Fibroblast of skin of abdomen (primary cell): ENCODE measurements at regions not wholly inside any gene's neighbourhood (a gene's known extent, or its start where the extent isn't known, plus 50 kb on each side); places are given as distances from the start of the nearest gene placed in this dataset.

Experiments used
- DNase-seq: peaks from one replicate; pipeline ENCODE4 v3.0.0-alpha.2; 2013

- DNase-seq = no peak
Measured at GRCh38 chr9:74255489-74255984, 241.6 kb upstream of the RORB start.

DNA sequence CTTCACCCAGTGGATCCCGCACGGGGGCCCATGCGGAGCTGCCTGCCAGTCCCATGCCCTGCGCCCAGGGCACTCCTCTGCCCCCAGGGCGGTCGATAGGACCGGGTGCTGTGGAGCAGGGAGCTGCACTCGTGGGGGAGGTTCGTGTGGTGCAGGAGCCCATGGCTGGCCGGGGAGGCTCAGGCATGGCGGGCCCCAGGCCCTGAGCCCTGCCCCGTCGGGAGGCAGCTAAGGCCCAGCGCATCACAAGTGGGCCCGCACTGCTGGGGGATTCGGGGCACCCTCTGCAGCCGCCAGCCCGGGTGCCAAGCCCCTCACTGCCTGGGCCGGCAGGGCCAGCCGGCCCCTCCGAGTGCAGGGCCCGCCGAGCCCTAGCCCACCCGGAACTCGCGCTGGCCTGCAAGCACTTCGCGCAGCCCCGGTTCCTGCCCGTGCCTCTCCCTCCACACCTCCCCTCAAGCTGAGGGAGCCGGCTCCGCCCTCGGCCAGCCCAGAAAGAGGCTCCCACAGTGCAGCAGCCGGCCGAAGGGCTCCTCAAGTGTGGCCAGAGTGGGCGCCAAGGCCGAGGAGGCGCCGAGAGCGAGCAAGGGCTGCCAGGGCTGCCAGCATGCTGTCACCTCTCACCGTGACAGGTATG is 221.1 kb upstream of the RORB start:
- no peak for DNase-seq

GRCh38 chr9:74277532-74277931 is 219.6 kb upstream of the RORB start:
- DNase-seq = no peak

GRCh38 chr9:74281674-74282073 is 215.5 kb upstream of the RORB start:
- DNase-seq = no peak

- DNase-seq = no peak
Measured at GRCh38 chr9:74282526-74283253, 214.4 kb upstream of the RORB start.

- no peak for DNase-seq
Measured at GRCh38 chr9:74284581-74285450, 212.3 kb upstream of the RORB start.

DNA sequence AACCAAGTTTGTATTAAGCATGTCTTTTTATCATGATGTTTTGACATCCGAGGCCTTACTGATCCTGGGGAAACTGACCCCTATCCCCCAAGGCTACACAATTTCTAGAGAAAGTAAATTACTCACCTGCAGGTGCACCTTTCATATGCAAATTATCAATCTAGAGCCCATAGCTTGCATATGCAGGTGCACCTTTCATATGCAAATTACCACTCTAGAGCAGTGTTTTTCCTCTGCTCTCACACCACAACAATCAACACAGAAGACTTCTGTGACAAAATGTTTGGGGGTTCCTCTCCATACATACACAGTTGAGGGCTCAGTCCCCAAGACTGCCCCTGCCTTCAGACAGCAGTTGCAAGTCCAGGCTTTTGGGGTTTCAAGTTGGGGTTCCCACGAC is 203.7 kb upstream of the RORB start:
- DNase-seq = no peak

- no peak for DNase-seq
Measured at GRCh38 chr9:74303945-74304344, 193.2 kb upstream of the RORB start.

DNA sequence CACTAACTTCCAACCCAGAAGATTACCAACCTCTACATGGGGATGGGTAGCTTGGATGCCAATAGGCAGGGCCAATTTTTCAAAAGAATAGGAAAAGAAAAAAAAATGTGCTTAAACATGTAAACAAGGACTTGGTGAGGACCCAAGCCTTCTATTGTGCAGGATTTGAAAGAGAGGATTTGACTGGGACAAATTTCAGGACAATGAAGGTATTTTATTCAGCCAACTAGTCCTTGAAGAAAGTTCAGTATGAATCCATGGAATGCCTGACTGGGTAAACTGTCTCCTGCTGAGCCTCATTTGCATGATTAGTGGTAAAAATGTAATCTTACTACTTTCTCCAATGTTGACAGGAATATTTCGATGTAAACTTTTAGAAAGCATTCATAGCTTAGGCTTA is 192.5 kb upstream of the RORB start:
- DNase-seq = no peak

DNA sequence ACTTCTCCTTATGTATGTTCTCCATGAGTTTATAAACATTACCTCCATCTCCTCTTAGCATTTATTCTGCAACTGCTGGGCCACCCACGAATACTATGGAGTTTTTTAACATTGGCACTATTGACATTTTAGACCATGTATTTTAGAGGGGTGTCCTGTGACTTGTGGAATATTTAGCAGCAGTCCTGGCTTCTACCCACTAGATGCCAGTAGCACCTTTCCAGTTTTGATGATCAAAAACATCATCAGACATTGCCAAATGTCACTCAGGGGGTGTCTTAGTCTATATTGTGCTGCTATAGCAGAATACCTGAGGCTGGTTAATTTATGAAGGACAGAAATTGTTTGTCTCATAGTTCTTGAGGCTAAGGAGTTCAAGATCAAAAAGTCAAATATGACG is 187.5 kb upstream of the RORB start:
- no peak for DNase-seq

DNA sequence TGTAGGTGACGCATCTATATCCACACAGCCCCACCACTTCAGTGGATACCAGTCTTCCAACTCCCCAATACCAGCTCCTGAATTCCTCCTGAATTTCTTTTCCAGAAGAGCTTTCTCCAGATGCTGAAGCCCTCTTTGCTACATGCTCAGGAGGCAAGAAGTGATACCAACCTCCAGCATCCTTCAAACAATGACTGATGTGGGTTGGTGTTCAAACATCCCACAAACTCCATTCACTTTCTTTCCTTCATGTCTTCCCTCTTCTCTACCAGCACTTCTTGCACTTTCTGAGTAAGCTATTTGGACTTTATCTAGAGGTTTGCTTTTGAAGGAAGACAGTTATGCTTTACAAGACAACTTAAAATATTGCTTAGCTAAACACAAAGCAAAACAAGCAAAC is 179.9 kb upstream of the RORB start:
- DNase-seq = no peak

GRCh38 chr9:74321396-74321795 is 175.7 kb upstream of the RORB start:
- DNase-seq = no peak

DNA sequence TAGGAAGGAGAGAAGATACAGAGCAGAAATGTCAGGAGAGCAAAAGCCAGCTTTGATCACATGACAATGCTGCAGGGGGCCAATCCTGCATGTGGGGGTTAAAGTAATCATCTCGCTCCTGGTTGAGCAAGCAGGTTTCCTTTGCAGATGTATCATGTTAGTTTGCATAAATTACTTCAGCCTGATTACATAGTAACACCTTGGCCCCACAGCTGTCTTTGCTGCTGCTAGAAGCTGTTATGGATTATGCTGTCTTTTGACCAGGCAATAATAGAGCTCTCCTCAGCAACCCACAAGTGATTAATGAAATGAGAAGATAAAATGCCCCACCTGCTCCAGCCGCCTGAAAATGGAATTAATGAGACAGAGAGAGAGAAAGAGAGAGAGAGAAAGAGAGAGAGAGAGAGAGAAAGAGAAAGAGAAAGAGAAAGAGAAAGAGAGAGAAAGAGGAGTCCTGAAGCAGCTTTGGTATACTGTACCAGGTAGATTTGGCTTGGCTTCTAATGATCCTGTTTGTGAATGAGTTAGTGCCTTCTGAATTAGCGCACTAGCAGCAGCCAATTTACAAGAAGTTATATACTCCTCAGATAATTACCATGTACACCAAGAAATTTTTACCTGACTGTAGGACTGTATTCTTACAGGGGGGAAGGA is 174.3 kb upstream of the RORB start:
- no peak for DNase-seq

DNA sequence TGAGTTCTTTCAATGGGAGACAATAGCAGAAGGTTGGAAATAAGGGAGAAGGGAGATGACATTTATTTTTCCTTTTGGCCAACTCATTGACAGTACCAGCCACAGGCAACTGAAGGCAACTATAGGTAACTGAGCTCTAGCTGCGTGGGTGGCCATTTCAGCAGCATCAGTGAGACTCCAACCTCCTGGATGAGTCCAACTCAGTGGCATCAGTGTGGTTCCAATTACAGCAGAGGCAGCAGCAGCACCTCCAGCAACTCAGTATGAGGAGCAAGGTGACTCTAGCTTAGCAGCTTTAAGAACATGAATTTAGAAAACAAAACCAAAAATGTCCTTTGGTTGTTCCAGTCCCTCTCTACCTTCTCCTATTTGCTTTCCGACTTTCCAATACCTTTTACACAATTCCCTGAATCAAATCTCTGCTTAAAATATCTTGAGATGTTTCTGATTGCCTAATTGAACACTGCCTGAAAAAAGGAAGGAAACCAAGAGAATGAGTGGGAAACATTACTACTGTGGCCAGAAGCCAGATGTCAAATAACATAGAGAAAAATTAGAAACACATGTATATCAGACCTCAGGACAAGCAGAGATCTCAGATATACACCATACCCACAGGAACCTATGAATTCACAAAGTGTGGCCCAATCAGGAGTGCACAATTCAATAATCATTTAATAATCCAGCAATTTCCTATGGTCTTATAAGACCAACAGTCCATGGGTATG is 166.5 kb upstream of the RORB start:
- DNase-seq = no peak

GRCh38 chr9:74331607-74332006 is 165.5 kb upstream of the RORB start:
- DNase-seq = no peak

DNA sequence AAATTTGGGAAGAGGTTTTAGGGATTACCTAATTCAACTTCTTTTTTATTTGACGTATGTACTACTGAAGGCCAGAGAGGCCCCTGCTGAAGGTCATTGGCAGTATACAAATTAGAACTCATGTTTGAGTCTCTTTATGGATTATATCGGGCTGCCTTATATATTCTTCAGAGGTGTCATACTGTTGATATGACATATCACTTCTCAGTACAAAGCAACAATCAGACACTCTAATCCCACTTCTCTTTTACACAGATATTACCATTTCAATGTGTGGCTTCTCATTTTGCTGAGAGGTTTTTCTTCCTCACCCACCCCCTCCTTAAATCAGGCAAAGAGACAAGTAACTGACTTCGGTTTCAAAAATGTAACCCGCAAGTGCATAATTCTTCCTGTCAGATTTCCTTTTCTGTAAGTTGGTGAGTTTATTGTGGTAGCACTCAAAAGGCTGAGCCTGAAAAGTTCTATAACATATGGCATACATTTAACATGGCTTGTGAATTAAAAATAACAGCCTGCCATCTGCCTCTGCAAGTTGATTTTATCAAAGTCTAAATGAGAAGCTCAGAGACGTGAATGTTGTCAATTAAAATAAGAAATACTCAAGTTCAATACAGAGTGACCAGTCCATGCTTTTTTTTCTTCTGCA is 163.6 kb upstream of the RORB start:
- no peak for DNase-seq

DNA sequence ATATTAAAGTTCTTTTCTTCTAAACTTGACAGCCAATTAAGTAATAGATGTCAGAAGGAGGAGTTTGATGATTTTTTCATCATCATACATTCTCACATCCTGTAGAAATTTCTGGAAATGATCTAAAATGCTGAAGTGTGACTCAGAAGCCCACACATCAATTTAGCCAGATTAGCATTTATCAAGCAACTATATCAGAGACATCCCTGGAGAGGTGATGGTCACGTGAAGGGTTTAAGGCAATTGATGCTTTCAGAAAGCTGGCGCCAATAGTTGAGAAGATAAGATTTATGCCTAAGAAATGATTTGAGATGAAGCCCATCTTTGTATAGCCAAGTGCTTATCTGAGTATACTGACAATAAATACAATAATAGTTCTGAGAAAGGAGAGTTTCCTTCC is 162.9 kb upstream of the RORB start:
- no peak for DNase-seq

DNA sequence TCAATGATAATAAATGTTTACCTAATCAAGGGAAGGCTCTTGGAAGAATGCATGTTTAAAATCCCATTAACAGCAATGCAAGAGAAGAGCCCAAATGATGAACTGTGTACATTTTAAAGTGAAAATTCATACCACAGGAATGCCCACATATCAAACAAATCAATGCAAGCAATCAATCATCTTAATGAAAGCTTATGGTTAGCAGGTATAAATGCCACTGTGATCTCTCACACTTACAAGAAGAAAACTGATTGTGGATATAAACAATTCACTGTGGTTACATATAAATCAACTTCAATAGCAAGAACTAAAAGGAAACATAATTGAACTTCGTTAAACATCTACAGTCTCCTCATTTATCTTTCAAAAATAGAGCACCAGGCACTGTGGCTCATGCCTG is 161.0 kb upstream of the RORB start:
- no peak for DNase-seq

DNA sequence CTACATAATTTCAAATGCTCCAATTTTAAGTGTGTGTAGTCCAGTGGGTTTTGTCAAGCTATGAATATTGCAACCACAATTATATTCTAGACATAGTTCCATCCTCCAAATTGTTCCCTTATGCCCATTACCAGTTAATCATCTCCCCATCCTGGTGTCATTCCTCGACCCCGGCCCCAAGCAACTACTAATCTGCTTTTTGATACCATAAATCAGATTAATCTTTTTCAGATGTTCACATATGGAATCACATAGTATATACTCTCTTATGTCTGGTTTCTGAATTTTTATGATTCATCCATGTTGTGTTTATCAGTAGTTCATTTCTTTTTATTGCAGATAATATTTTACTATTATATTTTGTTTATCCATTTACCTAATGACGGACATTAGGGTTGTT is 148.4 kb upstream of the RORB start:
- no peak for DNase-seq

- no peak for DNase-seq
Measured at GRCh38 chr9:74355107-74355506, 142.0 kb upstream of the RORB start.

DNA sequence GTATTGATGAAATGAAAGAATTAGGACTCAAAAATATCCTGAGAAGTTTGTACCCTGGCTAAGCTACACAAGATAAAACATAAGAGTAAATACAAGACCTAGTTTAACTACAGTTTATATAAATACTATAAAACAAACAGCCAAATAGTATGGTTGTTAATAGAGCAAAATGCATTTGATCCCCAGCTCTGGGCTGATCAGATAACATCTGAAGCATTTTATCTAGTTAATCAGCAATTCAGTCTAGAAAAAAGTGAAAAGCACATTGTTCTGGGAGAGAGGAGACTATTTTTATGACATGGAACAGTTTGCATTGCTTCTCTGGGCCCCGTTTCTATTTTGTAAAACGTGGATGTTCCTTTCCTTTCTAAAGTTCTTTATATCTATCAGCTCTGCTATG is 139.6 kb upstream of the RORB start:
- DNase-seq = no peak

DNA sequence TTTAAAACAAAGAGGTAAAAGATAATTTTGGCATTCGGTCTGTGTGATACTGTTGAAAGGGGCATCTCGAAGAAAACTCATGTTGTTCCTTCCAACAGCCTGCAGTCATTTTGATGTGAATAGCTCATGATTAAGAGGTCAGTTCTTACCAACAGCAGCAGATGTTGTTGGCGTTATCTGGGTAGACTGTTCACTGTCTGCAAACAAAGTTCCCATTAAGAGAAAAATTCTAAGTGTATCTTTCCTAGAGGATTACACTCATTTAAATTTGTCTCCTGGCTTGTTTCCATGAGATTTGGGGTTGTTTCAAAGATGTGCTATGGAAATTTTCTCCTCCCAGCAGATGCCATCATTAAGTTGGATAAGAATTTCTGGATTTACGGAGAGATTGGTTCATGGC is 138.2 kb upstream of the RORB start:
- no peak for DNase-seq
